GM18873 (cell line): ENCODE measurements at regions not wholly inside any gene's neighbourhood (a gene's known extent, or its start where the extent isn't known, plus 50 kb on each side); places are given as distances from the start of the nearest gene placed in this dataset.

Experiments used
- ATAC-seq: cut with Tn5 transposase; IDR thresholded peaks from one replicate; pipeline ENCODE4 v1.9.1; 2021; ENCODE audit warnings: mild to moderate bottlenecking, moderate library complexity, moderate number of reproducible peaks; ENCODE audit not compliant: unreplicated experiment, low FRiP score

DNA sequence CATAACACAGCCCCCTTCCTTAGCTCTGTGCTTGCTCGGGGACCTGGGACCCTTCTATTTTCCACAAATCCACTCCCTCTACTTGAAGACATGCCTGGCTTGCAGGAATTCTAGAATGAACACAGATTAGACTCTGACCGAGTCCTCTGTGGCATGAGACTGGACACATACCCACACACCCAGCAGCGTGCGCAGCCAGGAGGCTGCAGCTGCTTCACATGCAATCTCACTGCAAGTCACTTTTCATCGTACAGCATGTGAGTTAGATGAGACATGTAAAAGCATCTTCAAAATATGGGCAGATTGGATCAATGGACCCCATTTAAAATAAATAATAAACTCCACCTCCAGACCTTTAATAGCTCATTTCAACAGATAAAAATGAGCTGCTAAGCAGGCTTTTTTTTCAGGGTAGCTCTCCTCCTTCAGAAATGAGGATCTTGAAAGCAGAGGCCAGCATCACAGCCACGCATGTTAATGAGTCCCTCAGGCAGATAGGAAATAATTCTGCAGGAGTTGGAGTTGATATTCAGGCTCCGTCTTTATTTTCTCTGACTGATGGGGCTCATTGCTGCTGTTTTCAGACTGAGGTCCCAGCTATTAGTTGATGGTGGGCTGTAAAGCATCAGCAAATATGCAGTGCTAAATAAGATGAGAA, 215.1 kb upstream of the GGTLC1 start:
- ATAC-seq, result no peak

DNA sequence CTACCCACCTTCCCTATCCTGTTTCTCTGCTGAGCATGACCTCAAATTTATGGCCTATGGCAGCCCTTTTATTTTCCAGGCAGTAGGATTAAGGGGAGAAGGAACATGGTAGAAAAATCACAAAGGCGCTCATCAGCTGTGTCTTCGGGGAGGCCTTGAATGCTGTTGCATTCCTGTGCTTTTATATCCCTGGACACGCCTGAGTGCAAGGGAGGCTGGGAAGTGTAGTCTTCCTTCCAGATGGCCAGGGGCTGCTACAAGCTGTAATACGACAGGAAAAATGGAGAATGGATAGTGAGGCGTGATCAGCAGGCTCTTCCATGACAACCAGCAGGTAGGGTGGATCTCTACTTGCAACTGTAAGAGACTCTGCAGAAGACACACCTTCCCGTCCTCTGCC, 210.9 kb upstream of the GGTLC1 start:
- no peak for ATAC-seq

DNA sequence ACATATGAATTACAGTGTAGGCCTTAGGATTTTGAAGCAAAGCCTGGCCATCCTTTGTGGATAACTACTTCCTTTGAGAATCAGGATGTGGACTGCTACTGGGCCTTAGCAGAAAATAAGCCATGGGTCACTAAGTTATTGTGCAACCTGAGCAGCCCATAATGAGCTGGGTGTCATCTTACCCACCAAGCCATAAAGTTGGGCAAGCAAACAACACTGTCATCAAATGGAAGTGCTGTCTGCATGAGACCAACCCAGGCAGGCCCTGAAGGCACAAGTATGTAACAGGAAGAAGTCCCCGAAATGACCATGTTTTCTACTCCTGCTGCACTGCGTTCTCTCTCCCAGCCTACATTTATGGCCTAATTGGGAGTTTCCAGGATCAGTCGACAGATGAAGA, 205.6 kb upstream of the GGTLC1 start:
- ATAC-seq, result no peak

DNA sequence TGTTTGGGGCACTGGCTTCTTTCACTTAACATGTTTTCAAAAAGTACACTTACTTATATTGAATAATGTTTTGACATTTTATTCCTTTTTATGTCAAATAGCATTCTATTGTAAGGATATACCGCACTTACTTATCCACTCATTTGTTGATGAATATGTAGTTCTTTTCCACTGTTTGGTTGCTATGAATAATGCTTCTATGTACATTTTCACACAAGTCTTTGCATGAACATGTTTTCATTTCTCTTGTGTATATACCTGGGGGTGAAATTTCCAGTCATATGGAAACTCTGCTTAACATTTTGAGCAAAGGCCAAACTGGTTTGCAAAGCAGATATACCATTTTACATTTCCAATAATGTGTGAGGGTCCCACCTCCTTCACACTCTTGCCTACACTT, 202.3 kb upstream of the GGTLC1 start:
- ATAC-seq, result no peak

DNA sequence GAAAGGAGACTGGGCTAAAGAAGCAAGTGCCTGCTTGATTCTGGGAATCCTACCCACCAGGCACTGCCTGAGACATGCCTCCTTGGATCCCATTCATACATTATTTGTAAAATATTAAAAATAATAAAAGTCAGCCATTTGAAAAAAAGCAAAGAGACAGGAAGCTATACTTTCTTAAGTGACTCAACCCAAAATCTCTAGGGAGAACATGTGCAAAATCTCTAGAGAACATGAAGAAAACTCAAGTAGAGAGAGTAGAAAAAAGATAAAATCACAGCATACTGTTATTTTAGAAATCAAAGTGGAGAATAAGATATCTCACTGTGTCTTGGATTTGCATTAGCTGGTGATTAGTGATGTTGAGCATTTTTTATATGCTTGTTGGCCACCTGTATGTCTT, 197.2 kb upstream of the GGTLC1 start:
- ATAC-seq, result no peak

DNA sequence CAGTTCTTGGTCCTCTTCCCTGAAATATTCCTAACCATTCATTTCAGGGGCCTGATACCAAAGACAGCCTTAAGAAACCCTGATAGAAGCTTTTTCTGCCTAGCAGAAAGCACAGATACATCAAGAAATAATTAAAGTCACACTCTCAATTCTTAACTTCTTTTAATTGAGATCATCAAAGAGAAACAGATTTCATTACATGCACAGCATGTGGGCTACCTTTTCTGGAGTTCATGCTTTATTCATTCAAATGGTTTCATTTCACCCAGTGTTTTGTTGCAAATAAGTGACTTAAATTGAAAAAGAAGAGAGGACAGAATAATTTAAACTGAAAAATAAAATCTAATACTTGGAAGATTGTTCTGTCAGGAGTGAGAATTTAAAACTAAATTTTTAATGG, 192.6 kb upstream of the GGTLC1 start:
- no peak for ATAC-seq

DNA sequence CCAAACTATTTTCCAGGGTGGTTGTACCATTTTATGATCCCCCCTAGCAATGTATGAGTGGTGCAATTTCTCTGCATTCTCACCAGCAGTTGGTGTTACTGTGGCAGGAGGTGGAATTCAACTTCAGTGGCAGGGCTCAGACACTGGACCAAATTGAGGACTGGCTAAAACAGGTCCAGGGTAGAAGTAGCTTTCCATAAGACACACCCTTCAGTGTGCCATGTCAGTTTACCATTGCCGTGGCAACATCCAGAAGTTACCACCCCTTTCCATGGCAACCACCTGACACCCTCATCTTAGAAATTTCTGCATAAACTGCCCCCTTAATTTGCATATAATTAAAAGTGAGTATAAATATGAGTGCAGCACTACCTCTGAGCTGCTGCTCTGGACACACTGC, 180.7 kb upstream of the GGTLC1 start:
- ATAC-seq, result no peak

DNA sequence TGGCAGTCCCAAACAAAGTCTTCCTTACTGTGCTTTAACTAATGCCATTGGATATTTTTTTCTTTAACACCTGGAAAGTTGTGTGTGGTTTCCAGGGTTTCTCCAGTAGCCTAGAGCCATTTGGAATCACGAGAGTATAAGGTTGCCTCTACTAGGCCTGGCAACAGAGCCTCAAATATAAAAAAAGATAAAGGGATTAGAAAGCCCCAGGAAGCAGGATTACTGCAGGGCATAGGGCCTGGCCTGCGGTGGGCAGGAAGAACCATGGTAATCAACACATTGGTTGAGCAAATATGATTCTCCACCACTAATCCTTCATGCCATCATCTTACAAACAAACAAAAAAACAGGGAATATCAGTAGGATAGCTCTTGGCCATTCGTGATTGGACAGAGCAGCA, 177.8 kb upstream of the GGTLC1 start:
- no peak for ATAC-seq

DNA sequence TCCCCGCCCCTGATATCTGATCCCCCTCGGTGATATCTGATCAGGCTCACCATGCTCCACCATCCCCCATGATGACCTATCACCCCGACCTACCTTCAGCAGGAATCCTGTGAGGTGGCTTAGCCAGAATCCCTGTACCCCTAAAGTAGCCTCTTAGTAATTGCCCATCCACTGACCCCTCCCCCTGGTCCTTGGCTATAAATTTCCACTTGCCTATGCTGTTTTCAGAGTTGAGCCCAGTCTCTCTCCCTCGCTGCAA, 177.5 kb upstream of the GGTLC1 start:
- ATAC-seq, result no peak

DNA sequence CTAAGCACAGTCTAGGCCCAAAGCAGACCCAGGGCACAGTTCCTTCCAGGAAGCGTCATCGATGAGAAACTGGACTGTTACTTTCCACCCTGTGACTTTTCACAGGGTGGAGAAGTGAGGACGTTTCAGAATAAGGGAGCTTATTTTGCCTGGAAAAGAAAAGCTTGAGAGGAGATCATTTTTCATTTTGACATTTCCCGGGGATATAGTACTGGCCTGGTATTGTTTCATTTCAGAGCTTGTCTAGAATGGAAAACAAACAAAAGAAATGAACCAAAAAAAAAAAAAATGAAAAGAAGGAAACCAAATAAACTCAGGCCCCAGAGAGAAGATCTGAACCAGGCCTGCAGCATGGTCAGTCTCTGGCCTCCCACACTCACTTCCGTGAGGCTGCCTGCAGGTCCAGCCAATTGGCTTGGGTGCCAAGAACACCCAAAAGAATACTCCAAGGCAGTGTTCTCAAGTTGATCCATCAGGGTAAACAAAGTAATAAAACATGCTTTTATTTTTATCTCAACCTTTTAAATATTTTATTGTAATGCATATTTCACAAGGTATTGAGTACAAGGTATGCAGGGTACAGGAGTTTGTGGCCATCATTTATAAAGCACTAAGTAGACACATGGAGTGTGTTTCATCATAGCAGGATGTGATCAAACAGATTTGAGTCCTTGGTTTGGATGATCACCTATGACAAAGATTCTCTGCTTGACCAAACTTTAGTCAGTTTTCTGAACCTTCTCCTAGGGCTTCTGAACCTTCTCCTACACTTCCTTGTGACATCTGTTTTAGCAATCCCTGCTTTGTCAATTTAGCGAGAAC, 176.9 kb upstream of the GGTLC1 start:
- no peak for ATAC-seq

DNA sequence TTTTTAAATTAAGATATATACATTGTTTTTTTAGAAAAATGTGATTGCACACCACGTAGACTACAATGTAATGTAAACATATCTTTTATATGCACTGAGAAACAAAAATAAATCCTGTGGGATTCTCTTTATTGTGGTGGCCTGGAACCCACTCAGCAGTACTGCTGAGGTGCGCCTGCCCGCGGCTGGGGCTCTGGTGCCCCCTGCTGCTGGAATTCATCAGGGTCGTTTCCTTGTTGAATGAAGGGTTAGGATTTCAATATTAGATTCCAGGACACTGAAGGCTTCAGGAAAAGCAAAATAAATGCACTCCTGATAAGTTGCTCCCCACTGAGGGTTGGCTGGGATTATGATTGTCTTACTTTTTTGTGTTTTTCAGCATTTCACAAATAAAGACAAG, 175.8 kb upstream of the GGTLC1 start:
- no peak for ATAC-seq

DNA sequence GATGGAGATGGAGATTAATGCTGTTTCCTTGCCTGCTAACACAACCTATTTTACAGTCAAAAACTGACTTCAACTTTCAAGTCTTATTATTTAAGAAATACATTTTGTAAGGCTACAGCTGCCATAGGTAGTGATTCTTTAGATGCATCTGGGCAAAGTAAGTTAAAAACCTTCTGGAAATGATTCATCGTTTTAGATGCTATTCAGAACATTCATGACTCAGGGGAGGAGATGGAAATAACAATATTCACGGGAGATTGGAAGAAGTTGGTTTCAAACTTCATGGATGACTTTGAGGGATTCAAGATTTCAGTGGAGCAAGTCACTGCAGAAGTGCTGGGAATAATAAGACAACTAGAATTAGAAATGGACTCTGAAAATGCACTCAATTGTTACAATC, 174.9 kb upstream of the GGTLC1 start:
- no peak for ATAC-seq

DNA sequence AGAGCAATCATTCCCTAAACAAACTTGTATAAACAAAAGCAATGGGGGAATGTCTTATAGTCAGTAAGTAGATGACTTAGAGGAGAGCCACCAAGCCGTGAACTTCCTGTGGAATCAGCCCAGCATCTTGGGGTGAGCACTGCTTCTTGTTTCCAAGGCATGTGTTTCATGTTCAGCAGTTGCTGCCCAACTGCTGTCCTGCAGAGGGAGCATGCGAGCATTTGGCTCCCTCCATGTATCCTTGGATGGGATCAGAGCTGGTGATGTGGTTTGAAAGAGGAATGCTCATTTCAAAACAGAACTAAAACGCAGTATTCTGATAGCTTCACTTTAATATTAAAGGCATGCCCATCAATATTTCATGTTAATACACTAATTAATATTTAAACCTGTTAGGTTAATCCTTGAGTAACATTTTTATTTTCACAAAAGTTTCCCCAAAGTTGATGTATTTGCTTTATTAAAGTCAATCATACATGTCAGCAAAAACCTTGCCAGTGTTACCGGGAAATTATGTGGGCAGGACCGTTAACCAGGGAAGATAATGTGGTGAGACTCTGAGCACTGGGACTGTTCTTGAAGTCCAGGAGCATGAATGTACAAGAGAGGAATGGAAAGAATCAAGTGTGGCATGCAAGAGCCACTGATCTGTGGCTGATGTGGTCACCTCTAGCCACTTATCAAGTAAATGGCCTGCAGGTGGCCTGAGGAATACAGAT, 172.1 kb upstream of the GGTLC1 start:
- no peak for ATAC-seq

DNA sequence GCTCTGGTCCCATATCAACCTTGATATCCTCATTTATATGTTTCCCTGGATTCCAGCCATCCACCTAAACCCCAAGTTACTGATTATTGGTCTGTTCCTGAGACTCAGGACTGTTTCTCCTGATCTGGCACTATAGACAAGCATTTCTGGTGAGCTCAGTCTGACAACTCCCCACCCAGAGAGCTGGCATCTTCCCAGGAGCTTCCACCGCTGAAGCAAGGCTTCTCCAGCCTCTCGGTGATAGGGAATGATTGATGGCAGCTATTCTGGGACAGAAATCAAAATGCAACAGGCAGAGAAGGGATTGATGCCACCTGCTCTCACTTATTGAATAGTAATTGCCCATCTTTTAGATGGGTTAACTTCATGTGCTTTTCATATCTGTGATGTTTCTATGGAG, 169.7 kb upstream of the GGTLC1 start:
- no peak for ATAC-seq

DNA sequence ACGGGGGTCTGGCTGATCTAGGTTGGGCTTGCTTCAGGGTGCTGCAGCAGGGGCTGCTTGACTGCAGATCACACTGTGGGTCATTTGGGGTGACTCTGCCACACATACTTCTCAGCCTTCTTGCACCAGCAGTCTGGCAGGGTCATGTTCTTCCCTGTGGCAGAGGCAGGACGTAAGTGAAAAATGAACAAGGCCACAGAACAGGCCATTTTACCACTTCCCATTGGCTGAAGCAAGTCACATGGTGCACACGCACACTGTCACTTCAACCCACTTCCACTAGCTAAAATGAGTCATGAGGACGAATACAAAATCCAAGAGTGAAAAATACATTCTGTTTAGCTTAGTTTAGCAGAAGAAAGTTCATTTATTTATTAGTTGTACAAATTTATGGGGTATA, 168.6 kb upstream of the GGTLC1 start:
- no peak for ATAC-seq

DNA sequence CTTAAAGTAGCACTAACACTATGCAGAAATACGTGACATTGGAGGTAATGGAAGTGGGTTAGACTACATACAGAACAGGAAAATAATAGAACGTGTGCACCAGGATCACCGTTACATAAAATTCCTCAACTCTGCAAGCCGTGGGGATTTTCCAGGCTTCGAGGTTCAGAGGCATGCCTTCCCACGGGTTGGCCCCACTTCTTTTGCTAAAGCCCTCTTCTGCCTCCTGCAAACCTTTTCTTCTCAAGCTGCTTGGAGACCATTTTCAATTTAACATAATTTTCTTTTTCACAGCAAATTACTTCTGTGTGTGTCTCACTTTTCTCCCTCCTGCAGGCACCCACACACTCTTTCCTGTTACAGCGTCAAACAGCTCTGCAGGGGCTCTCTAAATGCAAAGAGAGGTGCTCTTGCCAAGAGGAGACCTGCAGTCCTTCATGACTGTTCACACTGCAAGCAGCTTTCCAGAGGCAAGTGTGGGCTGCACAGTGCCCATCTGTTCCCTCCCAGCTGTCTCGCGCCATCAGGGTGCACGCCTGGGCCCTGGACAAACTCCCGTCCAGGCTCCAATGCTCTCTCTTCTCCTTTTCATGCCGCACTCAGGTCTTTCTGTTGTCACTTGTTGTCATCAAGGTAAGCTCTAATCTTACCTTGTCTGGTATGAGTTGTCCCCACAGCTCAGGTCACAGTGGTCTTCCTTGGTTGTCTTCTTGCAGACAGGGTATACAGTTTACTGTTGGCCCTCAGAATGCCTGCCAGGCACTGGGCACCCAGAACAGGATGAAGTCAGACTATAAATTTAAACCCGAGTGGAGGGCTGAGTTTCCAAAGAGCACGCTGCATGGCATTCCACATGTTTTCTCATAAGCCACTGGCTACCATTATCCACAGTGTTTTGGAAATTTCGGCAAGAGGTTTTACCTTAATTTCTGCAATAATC, 164.8 kb upstream of the GGTLC1 start:
- ATAC-seq, result no peak

DNA sequence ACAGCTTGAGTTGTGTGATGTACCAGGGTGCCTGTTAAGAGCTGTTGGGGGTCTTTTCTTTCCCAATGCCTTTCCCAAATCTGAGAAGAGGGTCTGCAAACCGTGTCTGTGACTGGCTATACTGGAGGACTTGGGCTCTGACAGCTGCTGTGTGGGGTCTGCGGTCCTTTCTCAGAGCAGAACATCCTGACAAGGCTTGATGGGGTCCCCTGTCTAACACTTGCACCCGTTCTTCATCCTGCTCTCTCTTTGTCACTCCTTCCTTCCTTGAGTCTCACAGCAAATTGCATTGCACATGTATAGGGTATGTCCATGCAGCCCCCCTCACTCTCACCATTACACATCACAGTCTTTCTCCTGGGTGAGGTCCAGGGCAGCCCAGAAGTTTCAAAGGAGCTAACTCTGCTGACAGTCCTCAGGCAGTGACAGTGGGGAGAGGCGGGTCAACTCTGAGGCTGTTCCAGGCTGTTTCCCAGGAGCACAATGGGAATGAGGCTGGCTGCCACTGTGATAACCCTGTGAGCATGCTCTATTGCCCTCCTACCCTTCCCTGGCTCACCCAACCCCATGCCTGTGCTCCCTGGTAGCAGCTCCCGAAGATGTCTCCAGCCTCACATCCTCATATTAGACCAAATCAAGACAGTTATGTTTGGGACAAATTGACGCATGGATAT, 163.2 kb upstream of the GGTLC1 start:
- ATAC-seq, result no peak

DNA sequence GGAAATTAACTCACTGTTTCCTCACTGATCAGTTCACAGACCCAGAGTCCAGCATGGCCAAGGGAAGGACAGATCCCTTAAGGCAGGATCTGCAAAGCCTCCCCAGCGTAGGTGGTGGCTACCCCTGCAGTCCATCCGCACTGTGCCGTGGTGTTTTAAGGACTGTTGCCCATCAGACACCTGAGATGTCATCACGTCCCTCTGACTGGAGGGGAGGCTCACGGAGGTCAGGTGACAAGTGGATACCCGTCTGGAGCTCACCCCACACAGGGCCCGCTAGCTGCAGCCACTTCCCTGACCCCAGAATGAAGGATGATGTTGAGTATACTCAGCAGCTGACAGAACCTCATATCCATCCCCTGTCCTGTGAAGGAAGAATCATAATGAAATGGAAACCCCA, 161.8 kb upstream of the GGTLC1 start:
- no peak for ATAC-seq

DNA sequence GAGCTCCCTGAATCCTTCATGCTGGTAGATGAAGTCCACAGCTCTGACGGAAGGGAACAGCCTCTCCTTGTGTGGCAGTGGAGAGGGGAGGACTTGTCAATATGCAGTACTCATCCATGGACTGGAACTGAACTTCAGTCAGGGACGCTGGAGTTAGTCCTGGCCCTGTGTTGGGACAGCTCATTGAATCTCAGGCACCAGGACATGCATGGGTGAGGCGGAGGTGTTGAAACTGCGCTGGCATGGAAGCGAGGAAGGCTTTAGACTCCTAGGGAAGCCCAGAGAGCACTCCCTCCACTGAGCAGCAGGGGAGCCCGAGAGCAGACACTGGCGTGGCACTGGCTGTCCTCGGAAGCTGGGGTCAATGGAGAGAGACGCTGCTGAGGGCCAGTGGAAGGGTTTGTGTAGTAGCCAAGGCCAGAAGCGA, 161.3 kb upstream of the GGTLC1 start:
- ATAC-seq, result no peak

DNA sequence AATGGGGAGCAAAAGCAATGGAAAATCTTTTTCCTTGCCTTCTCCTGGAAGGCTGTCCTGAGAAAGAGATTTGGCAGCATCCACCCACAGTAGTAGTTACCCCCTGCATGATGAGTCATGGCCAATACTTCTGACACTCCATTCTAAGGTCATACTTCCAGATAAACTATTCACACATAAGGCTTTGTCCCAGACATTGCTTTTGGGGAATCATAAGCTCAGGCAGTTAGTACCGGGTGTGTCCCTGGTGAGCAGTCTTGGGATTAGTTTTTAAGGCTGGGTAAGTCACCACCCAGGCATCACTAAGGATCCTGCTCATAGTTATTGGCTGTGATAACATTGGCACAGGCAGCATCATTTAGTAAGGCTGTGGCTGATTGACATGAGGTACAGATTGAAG, 160.6 kb upstream of the GGTLC1 start:
- no peak for ATAC-seq
